IMR-90 (cell line): ENCODE measurements at regions not wholly inside any gene's neighbourhood (a gene's known extent, or its start where the extent isn't known, plus 50 kb on each side); places are given as distances from the start of the nearest gene placed in this dataset.
"Not testable (repeated sequence)": the region's sequence is repeated elsewhere in the genome, so short reads cannot be mapped to it uniquely, and the experiment has no call there.

Experiments
- ATAC-seq: fragments of 200-7000 bp; cut with Tn5 transposase; 2 replicates; pipeline ENCODE4 v1.9.1; 2020; ENCODE audit warnings: low read depth, mild to moderate bottlenecking, moderate library complexity
- BruUV-seq: library from RNA; stranded (reverse); fragments of 400-500 nt; replicated peaks from 2 replicates; lab custom pipeline; 2021; lab: Mats Ljungman, UMichigan
- CTCF ChIA-PET: fragments of 300-600 bp; formaldehyde crosslinking; extraction: SDS; loops from one replicate; lab custom pipeline; 2021; ENCODE audit warnings: antibody characterized with exemption; lab: Yijun Ruan, JAX
- POLR2A ChIA-PET: fragments of 300-600 bp; sonication (Branson Sonifier 250); formaldehyde crosslinking; loops from one replicate; lab custom pipeline; 2022; ENCODE audit warnings: antibody characterized with exemption; ENCODE audit not compliant: unreplicated experiment; lab: Charles Lee
- DNase-seq: peaks from one replicate; pipeline ENCODE4 v3.0.0; 2013
- H2AFZ ChIP-seq: replicated peaks from 2 replicates; pipeline ENCODE3; 2013; ENCODE audit warnings: low read length, mild to moderate bottlenecking; ENCODE audit not compliant: poor library complexity
- H2AK5ac ChIP-seq: 2 replicates; pipeline ENCODE4 v1.6.1; 2013; ENCODE audit warnings: low read depth, low read length, inconsistent platforms
- H2AK9ac ChIP-seq: replicated peaks from 2 replicates; pipeline ENCODE3; 2013; ENCODE audit warnings: mild to moderate bottlenecking, low read depth, low read length, moderate library complexity; ENCODE audit not compliant: poor library complexity
- H2BK120ac ChIP-seq: 2 replicates; pipeline ENCODE4 v1.6.1; 2013; ENCODE audit warnings: low read depth, low read length, inconsistent platforms
- H2BK15ac ChIP-seq: 3 replicates; pipeline ENCODE4 v1.6.1; 2013; ENCODE audit warnings: low read depth, low read length, inconsistent platforms
- H2BK20ac ChIP-seq: 2 replicates; pipeline ENCODE4 v1.6.1; 2013; ENCODE audit warnings: low read depth, mild to moderate bottlenecking, inconsistent platforms, low read length, moderate library complexity
- H2BK5ac ChIP-seq: 2 replicates; pipeline ENCODE4 v1.6.1; 2013; ENCODE audit warnings: mild to moderate bottlenecking, low read depth, low read length, inconsistent platforms; ENCODE audit not compliant: poor library complexity, severe bottlenecking
- H3K14ac ChIP-seq: replicated peaks from 2 replicates; pipeline ENCODE4 v1.6.1; 2013; ENCODE audit warnings: low read depth, low read length, inconsistent platforms
- H3K18ac ChIP-seq: 2 replicates; pipeline ENCODE4 v1.6.1; 2013; ENCODE audit warnings: low read depth, low read length, control low read depth
- H3K23ac ChIP-seq: 2 replicates; pipeline ENCODE4 v1.6.1; 2013; ENCODE audit warnings: low read depth, low read length, inconsistent platforms
- H3K27ac ChIP-seq: 2 replicates; pipeline ENCODE4 v1.5.1; 2013; ENCODE audit warnings: mild to moderate bottlenecking, control low read depth, low read length; ENCODE audit not compliant: insufficient read depth
- H3K27me3 ChIP-seq: 2 replicates; pipeline ENCODE4 v1.6.1; 2013; ENCODE audit warnings: low read length; ENCODE audit not compliant: control insufficient read depth, insufficient read depth
- H3K36me3 ChIP-seq: 2 replicates; pipeline ENCODE4 v1.6.1; 2013; ENCODE audit warnings: low read length, mixed read lengths; ENCODE audit not compliant: control insufficient read depth, insufficient read depth
- H3K4ac ChIP-seq: 2 replicates; pipeline ENCODE4 v1.6.1; 2013; ENCODE audit warnings: low read depth, low read length, inconsistent platforms
- H3K4me1 ChIP-seq: 2 replicates; pipeline ENCODE4 v1.6.1; 2013; ENCODE audit warnings: low read length, mixed read lengths; ENCODE audit not compliant: control insufficient read depth, insufficient read depth
- H3K4me2 ChIP-seq: 2 replicates; pipeline ENCODE4 v1.6.1; 2013; ENCODE audit warnings: low read depth, mild to moderate bottlenecking, control low read depth, low read length, moderate library complexity
- H3K4me3 ChIP-seq: 2 replicates; pipeline ENCODE4 v1.5.1; 2013; ENCODE audit warnings: low read depth, mild to moderate bottlenecking, control low read depth, low read length, moderate library complexity; ENCODE audit not compliant: insufficient read depth
- H3K56ac ChIP-seq: 2 replicates; pipeline ENCODE4 v1.6.1; 2013; ENCODE audit warnings: low read length, inconsistent platforms; ENCODE audit not compliant: insufficient read depth; ENCODE audit errors: extremely low read depth
- H3K79me1 ChIP-seq, 2 experiments: 2 replicates each; pipeline ENCODE4 v1.6.1; 2013; ENCODE audit warnings: low read length in 2 of 2, inconsistent platforms in 1 of 2, low read depth in 1 of 2
- H3K9ac ChIP-seq: 2 replicates; pipeline ENCODE4 v1.6.1; 2013; ENCODE audit warnings: low read depth, low read length, control low read depth
- H3K9me1 ChIP-seq: 2 replicates; pipeline ENCODE4 v1.6.1; 2013; ENCODE audit warnings: low read length, inconsistent platforms; ENCODE audit not compliant: insufficient read depth
- H3K9me3 ChIP-seq: 2 replicates; pipeline ENCODE4 v1.6.1; 2013; ENCODE audit warnings: low read length; ENCODE audit not compliant: control insufficient read depth, insufficient read depth
- H4K20me1 ChIP-seq: 2 replicates; pipeline ENCODE4 v1.6.1; 2013; ENCODE audit warnings: low read length, inconsistent platforms; ENCODE audit not compliant: insufficient read depth
- H4K5ac ChIP-seq: 2 replicates; pipeline ENCODE4 v1.6.1; 2013; ENCODE audit warnings: mild to moderate bottlenecking, low read depth, low read length, control low read depth
- H4K8ac ChIP-seq, 2 experiments: 2 replicates each; pipeline ENCODE4 v1.6.1; 2013; ENCODE audit warnings: low read depth in 2 of 2, low read length in 2 of 2, control low read depth in 1 of 2, inconsistent platforms in 1 of 2
- H4K91ac ChIP-seq: 2 replicates; pipeline ENCODE4 v1.6.1; 2013; ENCODE audit warnings: low read depth, low read length, inconsistent platforms; ENCODE audit not compliant: insufficient read depth
- WGBS, 2 experiments: methylation state at CpG; one replicate each; pipeline versions ENCODE4 v1.1.5 to v1.1.7; 2013; ENCODE audit warnings: missing lambda C conversion rate in 2 of 2; ENCODE audit not compliant: insufficient read length in 1 of 2; ENCODE audit errors: extremely low coverage in 2 of 2; 5-methylcytosine and 5-hydroxymethylcytosine counted together
- dilution Hi-C: fragments of 300-500 bp; cut with HindIII; formaldehyde crosslinking; loops from one replicate; pipeline ENCODE4 v1.14.3; 2018; ENCODE audit warnings: low sequenced_read_pairs; ENCODE audit not compliant: unreplicated experiment
- in situ Hi-C: fragments of 300-500 bp; cut with MboI; formaldehyde crosslinking; loops from 3 replicates; pipeline ENCODE4 v1.14.3; 2019; ENCODE audit warnings: low sequenced_read_pairs, inconsistent platforms, mixed read lengths
- intact Hi-C: fragments of 100-400 bp; cut with micrococcal nuclease; formaldehyde crosslinking; loops from 2 replicates; pipeline ENCODE4 v1.10.0; 2022

GRCh38 chr9:39663713-39664112 is 308.2 kb downstream of the SPATA31A1 start:
- ATAC-seq, H3K18ac ChIP-seq, H3K9ac ChIP-seq, CTCF ChIA-PET, H3K27me3 ChIP-seq, H3K36me3 ChIP-seq, H3K4ac ChIP-seq, H2BK20ac ChIP-seq, H2AK9ac ChIP-seq, H4K5ac ChIP-seq, H4K8ac ChIP-seq, H4K91ac ChIP-seq, DNase-seq, H2BK120ac ChIP-seq, H3K4me3 ChIP-seq, H3K79me1 ChIP-seq, H3K9me3 ChIP-seq, BruUV-seq, H3K23ac ChIP-seq, H2BK15ac ChIP-seq, H3K27ac ChIP-seq, H3K4me2 ChIP-seq, H2AK5ac ChIP-seq, in situ Hi-C loops, H2BK5ac ChIP-seq, H3K56ac ChIP-seq, H2AFZ ChIP-seq, H4K20me1 ChIP-seq, dilution Hi-C loops, POLR2A ChIA-PET, H3K4me1 ChIP-seq, intact Hi-C loops, H3K9me1 ChIP-seq, H3K14ac ChIP-seq: not testable (repeated sequence)
- WGBS, 2 experiments: no CpG with 5 or more reads among the region's 1 CpG

GRCh38 chr9:39665020-39665419 is 309.6 kb downstream of the SPATA31A1 start:
- H3K4ac ChIP-seq, CTCF ChIA-PET, H2BK15ac ChIP-seq, H2BK20ac ChIP-seq, H3K56ac ChIP-seq, H3K36me3 ChIP-seq, intact Hi-C loops, H4K8ac ChIP-seq, H4K20me1 ChIP-seq, H2BK5ac ChIP-seq, ATAC-seq, H3K27me3 ChIP-seq, H3K14ac ChIP-seq, in situ Hi-C loops, H3K9ac ChIP-seq, H4K5ac ChIP-seq, H3K18ac ChIP-seq, H2AK9ac ChIP-seq, H2BK120ac ChIP-seq, H2AK5ac ChIP-seq, dilution Hi-C loops, H3K9me1 ChIP-seq, BruUV-seq, H3K27ac ChIP-seq, H4K91ac ChIP-seq, H3K4me3 ChIP-seq, H2AFZ ChIP-seq, DNase-seq, H3K79me1 ChIP-seq, H3K4me1 ChIP-seq, H3K23ac ChIP-seq, H3K4me2 ChIP-seq, POLR2A ChIA-PET, H3K9me3 ChIP-seq: not testable (repeated sequence)
- no CpG with 5 or more reads among the region's 7 CpGs for WGBS, 2 experiments
